Muscle of leg (tissue), 3 donors: ENCODE measurements at regions not wholly inside any gene's neighbourhood (a gene's known extent, or its start where the extent isn't known, plus 50 kb on each side); places are given as distances from the start of the nearest gene placed in this dataset.
A peak's percentile ranks its signal among the peaks of the same experiment; 100 is the strongest.

Source experiments
- DNase-seq: peaks from one replicate; pipeline ENCODE4 v3.0.0; 2013
- H3K27ac ChIP-seq: one replicate; pipeline ENCODE4 v1.5.1; 2013; ENCODE audit warnings: mild to moderate bottlenecking, low read length, control low read depth
- H3K27me3 ChIP-seq: one replicate; pipeline ENCODE4 v1.6.1; 2013; ENCODE audit warnings: low read length; ENCODE audit not compliant: control insufficient read depth, insufficient read depth
- H3K36me3 ChIP-seq: one replicate; pipeline ENCODE4 v1.6.1; 2013; ENCODE audit warnings: low read length; ENCODE audit not compliant: control insufficient read depth, insufficient read depth
- H3K4me1 ChIP-seq: one replicate; pipeline ENCODE4 v1.6.1; 2013; ENCODE audit warnings: low read length; ENCODE audit not compliant: control insufficient read depth, insufficient read depth
- H3K4me3 ChIP-seq: one replicate; pipeline ENCODE4 v1.5.1; 2013; ENCODE audit warnings: low read length, control low read depth
- H3K9me3 ChIP-seq: replicated peaks from 2 replicates; pipeline ENCODE4 v1.6.1; 2013; ENCODE audit warnings: low read depth, low read length; ENCODE audit not compliant: control insufficient read depth
- WGBS: methylation state at CpG from one replicate; pipeline ENCODE4 v1.1.5; 2013; ENCODE audit warnings: missing lambda C conversion rate; ENCODE audit not compliant: insufficient coverage; 5-methylcytosine and 5-hydroxymethylcytosine counted together

DNA sequence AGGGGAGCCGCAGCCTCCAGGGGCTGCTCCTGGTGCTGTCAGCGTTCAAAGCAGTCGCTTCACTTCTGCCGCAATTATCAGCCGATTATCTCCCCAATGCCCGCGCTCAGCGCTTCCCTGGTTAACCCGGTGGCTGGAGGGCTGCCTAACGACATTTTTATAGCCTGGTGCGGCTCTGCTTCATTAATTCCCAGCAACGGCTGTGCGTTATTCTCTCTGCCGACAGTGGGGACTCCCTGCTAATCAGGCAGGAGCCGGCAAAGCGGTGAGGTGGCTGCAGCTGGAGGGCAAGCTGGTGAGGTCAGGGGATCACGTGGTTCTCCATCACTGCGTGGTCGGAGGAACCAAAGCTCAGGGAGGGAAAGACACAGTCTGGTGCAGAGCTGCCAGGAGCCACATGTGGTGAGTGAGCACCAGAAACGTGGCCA, 62.9 kb downstream of the GLRX5 start:
- Histone ChIP-seq H3K27me3 (peaks cover 31% of the 10 kb centered on the region), H3K4me3 (no peak overlapping the region), H3K4me1 (peaks cover 2% of the 10 kb centered on the region), H3K36me3 (no peaks in the 10 kb centered on the region), H3K9me3 (no peaks in the 10 kb centered on the region), H3K27ac (no peak overlapping the region)
- DNase-seq, result no peak
- WGBS, result 5% methylated on average over 19 of the region's 20 CpGs

GRCh38 chr14:95601650-95602049, 66.8 kb downstream of the GLRX5 start:
- H3K27ac ChIP-seq, result no peak overlapping the region
- WGBS, result 14% methylated on average over 3 of the region's 3 CpGs
- H3K4me1 ChIP-seq, result peaks cover 2% of the 10 kb centered on the region
- no peak for DNase-seq
- no peak overlapping the region for H3K4me3 ChIP-seq
- no peaks in the 10 kb centered on the region for H3K9me3 ChIP-seq
- peaks cover 25% of the 10 kb centered on the region for H3K27me3 ChIP-seq
- H3K36me3 ChIP-seq, result no peaks in the 10 kb centered on the region

DNA sequence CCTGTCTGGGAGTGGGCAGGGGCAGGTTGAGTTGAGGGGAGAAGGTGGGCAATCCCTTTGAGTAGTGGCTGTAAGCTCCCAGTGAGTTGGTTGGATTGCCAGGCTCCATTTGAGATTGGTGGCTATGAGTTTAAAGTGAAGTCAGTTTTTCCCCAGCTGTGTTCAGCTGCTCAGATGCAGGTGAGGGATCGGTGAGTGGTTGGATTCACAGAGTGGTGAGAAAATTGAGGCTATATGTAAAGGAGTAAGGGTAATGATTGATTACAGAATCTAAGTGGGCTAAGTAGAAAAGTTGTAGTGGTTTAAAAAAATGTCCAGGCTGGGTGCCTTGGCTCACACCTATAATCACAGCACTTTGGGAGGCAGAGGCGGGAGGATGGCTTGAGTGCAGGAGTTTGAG, 68.6 kb downstream of the GLRX5 start:
- Histone ChIP-seq H3K9me3 (no peaks in the 10 kb centered on the region), H3K36me3 (no peaks in the 10 kb centered on the region), H3K4me3 (no peak overlapping the region), H3K27ac (no peak overlapping the region), H3K27me3 (peaks cover 16% of the 10 kb centered on the region), H3K4me1 (no peaks in the 10 kb centered on the region)
- no peak for DNase-seq
- 92% methylated on average over 1 of the region's 2 CpGs for WGBS

- DNase-seq, result no peak
- Histone ChIP-seq H3K9me3 (no peaks in the 10 kb centered on the region), H3K4me1 (no peaks in the 10 kb centered on the region), H3K27me3 (peaks cover 11% of the 10 kb centered on the region), H3K27ac (no peak overlapping the region), H3K36me3 (no peaks in the 10 kb centered on the region), H3K4me3 (no peak overlapping the region)
- WGBS, result 40% methylated on average over 1 of the region's 2 CpGs
Measured at GRCh38 chr14:95606266-95606665, 71.4 kb downstream of the GLRX5 start.

GRCh38 chr14:95608637-95609235, 73.9 kb downstream of the GLRX5 start:
- peaks cover 5% of the 10 kb centered on the region for H3K27me3 ChIP-seq
- no CpG with 5 or more reads among the region's 6 CpGs for WGBS

GRCh38 chr14:95609398-95609990, 74.6 kb downstream of the GLRX5 start:
- Histone ChIP-seq H3K4me3 (no peak overlapping the region), H3K27me3 (peaks cover 5% of the 10 kb centered on the region), H3K27ac (no peak overlapping the region), H3K9me3 (no peaks in the 10 kb centered on the region), H3K36me3 (no peaks in the 10 kb centered on the region), H3K4me1 (no peaks in the 10 kb centered on the region)
- 56% methylated on average over 3 of the region's 7 CpGs for WGBS
- DNase-seq, result peak; percentile 8

More at GRCh38 chr14:95608637-95609235, 73.9 kb downstream of the GLRX5 start:
- DNase-seq, result no peak
- Histone ChIP-seq H3K9me3 (no peaks in the 10 kb centered on the region), H3K36me3 (no peaks in the 10 kb centered on the region), H3K4me1 (no peaks in the 10 kb centered on the region), H3K4me3 (no peak overlapping the region), H3K27ac (no peak overlapping the region)

DNA sequence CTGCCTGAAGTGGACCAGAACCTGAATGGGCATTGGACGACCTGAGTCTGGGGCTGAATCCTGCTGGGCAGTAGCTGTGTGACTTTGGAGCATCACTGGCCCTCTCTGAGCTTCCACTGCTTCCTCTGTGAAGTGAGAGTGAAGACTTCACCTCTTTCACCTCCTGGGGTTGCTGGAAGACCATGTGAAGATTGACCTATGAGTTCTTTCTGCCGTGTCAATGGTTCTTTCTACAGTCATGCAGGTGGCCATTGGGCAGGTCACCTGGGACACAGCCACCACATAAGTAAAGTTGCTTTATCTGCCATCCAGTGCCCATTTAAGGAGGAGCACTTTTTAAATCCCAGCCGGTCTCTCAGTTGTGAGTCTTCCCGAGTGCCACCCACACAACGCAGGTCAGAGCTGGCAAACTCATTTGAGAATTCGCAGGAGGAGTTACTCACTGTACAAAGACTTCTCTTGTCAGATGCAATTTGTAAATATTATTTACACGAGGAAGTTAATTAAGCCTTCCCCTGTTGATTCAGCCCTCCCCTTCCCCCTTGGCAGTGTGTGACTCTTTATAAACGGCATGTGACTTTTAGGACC, 74.8 kb upstream of the TCL1B start:
- H3K9me3 ChIP-seq, result no peaks in the 10 kb centered on the region
- WGBS, result 51% methylated on average over 3 of the region's 8 CpGs
- H3K27me3 ChIP-seq, result peaks cover 8% of the 10 kb centered on the region
- no peak for DNase-seq
- no peaks in the 10 kb centered on the region for H3K4me1 ChIP-seq
- no peaks in the 10 kb centered on the region for H3K36me3 ChIP-seq
- no peak overlapping the region for H3K27ac ChIP-seq
- no peak overlapping the region for H3K4me3 ChIP-seq

GRCh38 chr14:95614349-95614748, 71.9 kb upstream of the TCL1B start:
- Histone ChIP-seq H3K27me3 (peaks cover 7% of the 10 kb centered on the region), H3K4me1 (no peaks in the 10 kb centered on the region), H3K27ac (no peak overlapping the region), H3K36me3 (no peaks in the 10 kb centered on the region), H3K4me3 (no peak overlapping the region), H3K9me3 (no peaks in the 10 kb centered on the region)
- no peak for DNase-seq
- 90% methylated on average over 3 of the region's 5 CpGs for WGBS

- H3K36me3 ChIP-seq, result no peaks in the 10 kb centered on the region
- peaks cover 5% of the 10 kb centered on the region for H3K27me3 ChIP-seq
- no CpG with 5 or more reads among the region's 4 CpGs for WGBS
- no peaks in the 10 kb centered on the region for H3K9me3 ChIP-seq
- no peak overlapping the region for H3K4me3 ChIP-seq
- H3K27ac ChIP-seq, result no peak overlapping the region
- H3K4me1 ChIP-seq, result no peaks in the 10 kb centered on the region
- DNase-seq, result no peak
Measured at GRCh38 chr14:95616745-95617144, 69.5 kb upstream of the TCL1B start.

DNA sequence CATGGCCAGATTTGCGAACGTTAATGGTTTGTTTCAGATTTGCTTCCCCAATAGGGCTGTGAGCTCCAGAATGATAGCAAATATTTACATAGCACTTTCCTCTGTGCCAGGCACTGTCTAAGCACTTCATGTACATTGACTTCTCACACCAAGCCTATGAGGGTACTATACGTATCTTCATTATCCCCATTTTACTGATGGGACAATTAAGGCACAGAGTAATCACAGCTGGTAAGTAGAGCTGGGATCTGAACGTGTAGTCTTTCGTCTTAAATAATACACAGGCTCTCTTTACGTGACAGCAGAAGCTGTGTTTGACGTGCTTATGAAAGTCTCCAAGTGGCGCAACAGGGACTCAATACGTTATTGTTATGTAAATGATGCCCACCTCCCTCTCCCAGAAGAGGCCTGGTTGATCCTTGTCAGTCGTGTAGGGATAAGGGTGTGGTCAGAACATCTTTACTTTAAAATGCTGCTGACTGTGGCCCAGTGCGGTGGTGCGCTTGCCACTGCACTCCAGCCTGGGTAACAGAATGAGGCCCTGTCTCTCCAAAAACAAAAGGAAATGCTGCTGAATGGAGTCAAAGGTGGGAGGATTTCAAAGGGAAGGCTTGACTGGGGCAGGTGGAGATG, 66.3 kb upstream of the TCL1B start:
- Histone ChIP-seq H3K27ac (no peak overlapping the region), H3K36me3 (no peaks in the 10 kb centered on the region), H3K9me3 (no peaks in the 10 kb centered on the region), H3K4me1 (no peaks in the 10 kb centered on the region), H3K27me3 (peaks cover 5% of the 10 kb centered on the region), H3K4me3 (no peak overlapping the region)
- no peak for DNase-seq
- 87% methylated on average over 7 of the region's 12 CpGs for WGBS
